Transverse colon (tissue), 4 donors: ENCODE measurements at regions not wholly inside any gene's neighbourhood (a gene's known extent, or its start where the extent isn't known, plus 50 kb on each side); places are given as distances from the start of the nearest gene placed in this dataset.

ENCODE experiments used
- CTCF ChIP-seq, 5 experiments: fragments of 200-600 bp in 3 of 5; fragments of 450-650 bp in 2 of 5; sonication (generic) in 3 of 5; IDR thresholded peaks; 1 replicate in 2 of 5; 2 replicates in 3 of 5; pipeline ENCODE4 v1.5.1; 2016 to 2017; ENCODE audit warnings: antibody characterized with exemption in 5 of 5, inconsistent platforms in 3 of 5, mild to moderate bottlenecking in 2 of 5, moderate library complexity in 1 of 5
- EP300 ChIP-seq: sonication (generic); formaldehyde crosslinking; IDR thresholded peaks from one replicate; pipeline ENCODE4 v1.6.1; 2017; ENCODE audit warnings: antibody characterized with exemption, low read depth
- POLR2A ChIP-seq: fragments of 450-650 bp; IDR thresholded peaks from one replicate; pipeline ENCODE4 v1.6.1; 2016; ENCODE audit warnings: antibody characterized with exemption, mild to moderate bottlenecking, moderate library complexity
- POLR2AphosphoS5 ChIP-seq, 3 donors: sonication (generic); formaldehyde crosslinking; IDR thresholded peaks; one replicate each; pipeline ENCODE4 v1.6.1; 2016; ENCODE audit warnings: antibody characterized with exemption in 3 of 3

DNA sequence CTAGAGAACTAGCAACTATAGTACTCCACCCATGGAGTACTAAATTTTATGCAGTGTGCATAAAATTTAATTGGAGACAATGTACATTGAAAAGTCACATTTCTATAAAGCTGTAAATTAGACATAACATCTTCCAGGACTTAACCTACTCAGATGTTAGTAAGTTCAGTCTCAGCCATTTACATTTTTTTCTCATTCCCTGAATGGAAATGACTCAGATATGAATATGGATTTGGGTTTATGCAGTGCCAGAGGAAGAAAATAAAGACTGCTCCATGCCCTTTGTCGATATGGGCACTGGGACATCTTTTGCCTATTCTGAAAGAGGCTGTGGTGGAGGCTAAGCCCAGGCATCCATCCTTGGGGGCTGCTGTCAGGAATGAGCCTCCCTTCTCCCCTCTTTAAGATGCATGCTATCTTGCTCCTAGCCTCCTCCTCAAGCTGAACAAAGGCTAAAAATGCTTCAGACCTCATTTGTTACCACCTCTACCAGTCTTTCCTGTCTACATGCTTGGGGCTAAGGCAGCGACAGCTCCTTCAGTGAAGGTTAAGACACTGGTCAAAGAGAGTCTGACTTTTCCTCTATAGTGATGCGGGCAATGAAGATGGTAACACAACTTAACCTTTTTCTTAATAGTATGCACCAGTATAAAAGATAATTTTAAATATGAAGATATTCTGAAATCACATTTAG lies 486.8 kb upstream of the ANKRD30A start:
- TF ChIP-seq CTCF (IDR thresholded peaks at IDR 0.05): no peak
- no peak for TF ChIP-seq EP300
- TF ChIP-seq POLR2A: no peak
- no peak for TF ChIP-seq POLR2AphosphoS5 (IDR thresholded peaks at IDR 0.05)
